IPS-NIHi11 (cell line): ENCODE measurements at regions not wholly inside any gene's neighbourhood (a gene's known extent, or its start where the extent isn't known, plus 50 kb on each side); places are given as distances from the start of the nearest gene placed in this dataset.
"Not testable (repeated sequence)": the region's sequence is repeated elsewhere in the genome, so short reads cannot be mapped to it uniquely, and the experiment has no call there.

ENCODE experiments used
- DNase-seq: peaks from one replicate; pipeline ENCODE4 v3.0.0; 2012; ENCODE audit warnings: mixed read lengths, low spot score

GRCh38 chrX:1700757-1701156 lies 85.9 kb downstream of the ASMT start:
- no peak for DNase-seq

- not testable (repeated sequence) for DNase-seq
Measured at GRCh38 chrX:1701396-1701901, 86.6 kb downstream of the ASMT start.

- not testable (repeated sequence) for DNase-seq
Measured at GRCh38 chrX:1702142-1702541, 87.3 kb downstream of the ASMT start.

- DNase-seq, result not testable (repeated sequence)
Measured at GRCh38 chrX:1702557-1702956, 87.7 kb downstream of the ASMT start.

GRCh38 chrX:1709277-1709676 lies 94.4 kb downstream of the ASMT start:
- not testable (repeated sequence) for DNase-seq

GRCh38 chrX:1713296-1713695 lies 98.4 kb downstream of the ASMT start:
- no peak for DNase-seq

GRCh38 chrX:1717373-1717772 lies 102.5 kb downstream of the ASMT start:
- DNase-seq, result no peak

GRCh38 chrX:1719270-1719669 lies 104.4 kb downstream of the ASMT start:
- no peak for DNase-seq

GRCh38 chrX:1720836-1721235 lies 106.0 kb downstream of the ASMT start:
- no peak for DNase-seq

- no peak for DNase-seq
Measured at GRCh38 chrX:1725472-1725871, 110.6 kb downstream of the ASMT start.

GRCh38 chrX:1727531-1728027 lies 112.7 kb downstream of the ASMT start:
- peak; percentile 40 for DNase-seq

- no peak for DNase-seq
Measured at GRCh38 chrX:1734806-1735205, 119.9 kb downstream of the ASMT start.

- DNase-seq, result no peak
Measured at GRCh38 chrX:1741816-1742394, 127.0 kb downstream of the ASMT start.

GRCh38 chrX:1743105-1743504 lies 128.2 kb downstream of the ASMT start:
- DNase-seq, result no peak

- no peak for DNase-seq
Measured at GRCh38 chrX:1743663-1744062, 128.8 kb downstream of the ASMT start.

GRCh38 chrX:1748408-1748807 lies 133.5 kb downstream of the ASMT start:
- DNase-seq, result no peak

- DNase-seq, result peak; percentile 36
Measured at GRCh38 chrX:1749499-1749898, 134.6 kb downstream of the ASMT start.

GRCh38 chrX:1750267-1750666 lies 135.4 kb downstream of the ASMT start:
- DNase-seq, result no peak

- no peak for DNase-seq
Measured at GRCh38 chrX:1751781-1752180, 136.9 kb downstream of the ASMT start.

GRCh38 chrX:1752799-1753198 lies 137.9 kb downstream of the ASMT start:
- not testable (repeated sequence) for DNase-seq

- DNase-seq, result no peak
Measured at GRCh38 chrX:1754077-1754476, 139.2 kb downstream of the ASMT start.

GRCh38 chrX:1763294-1763693 lies 148.4 kb downstream of the ASMT start:
- DNase-seq, result no peak

GRCh38 chrX:1764883-1765364 lies 150.1 kb downstream of the ASMT start:
- not testable (repeated sequence) for DNase-seq

GRCh38 chrX:1767026-1767425 lies 152.2 kb downstream of the ASMT start:
- peak; percentile 53 for DNase-seq
